DMS 273 treated with DMSO at 0.1 percent for 48 hours (cell line): ENCODE measurements at regions not wholly inside any gene's neighbourhood (a gene's known extent, or its start where the extent isn't known, plus 50 kb on each side); places are given as distances from the start of the nearest gene placed in this dataset.

ENCODE experiments used
- DNase-seq: peaks from one replicate; lab custom pipeline; 2025; lab: John Stamatoyannopoulos, UW

GRCh38 chr9:113646946-113647914 is 183.7 kb downstream of the RGS3 start:
- no peak for DNase-seq

DNA sequence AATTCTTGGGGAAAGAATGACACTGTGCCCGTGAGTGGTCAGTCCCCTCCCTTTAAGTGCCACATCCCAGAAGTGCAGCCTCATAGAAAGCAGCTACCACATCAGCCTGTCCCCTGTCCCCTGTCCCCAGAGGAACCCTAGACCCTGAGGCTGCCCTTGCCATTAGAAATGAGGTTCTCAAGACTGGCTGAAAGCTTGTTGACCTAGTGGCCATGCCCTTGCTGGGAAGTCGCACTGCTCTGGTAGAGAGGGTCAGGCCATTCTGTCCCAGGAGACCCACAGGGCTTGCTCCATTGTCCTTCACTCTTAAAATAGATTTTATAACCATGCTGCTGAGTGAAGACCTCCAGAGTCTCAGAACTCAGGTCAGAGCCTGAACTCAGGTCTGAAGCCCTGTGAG is 184.5 kb downstream of the RGS3 start:
- no peak for DNase-seq

- DNase-seq = no peak
These were observed 185.1 kb downstream of the RGS3 start for GRCh38 chr9:113648586-113648985.

- DNase-seq = peak; percentile 86
These were observed 185.5 kb downstream of the RGS3 start for GRCh38 chr9:113649054-113649453.

- DNase-seq = no peak
These were observed 186.3 kb downstream of the RGS3 start for GRCh38 chr9:113649855-113650206.

- DNase-seq = no peak
These were observed 186.9 kb downstream of the RGS3 start for GRCh38 chr9:113650207-113651131.

DNA sequence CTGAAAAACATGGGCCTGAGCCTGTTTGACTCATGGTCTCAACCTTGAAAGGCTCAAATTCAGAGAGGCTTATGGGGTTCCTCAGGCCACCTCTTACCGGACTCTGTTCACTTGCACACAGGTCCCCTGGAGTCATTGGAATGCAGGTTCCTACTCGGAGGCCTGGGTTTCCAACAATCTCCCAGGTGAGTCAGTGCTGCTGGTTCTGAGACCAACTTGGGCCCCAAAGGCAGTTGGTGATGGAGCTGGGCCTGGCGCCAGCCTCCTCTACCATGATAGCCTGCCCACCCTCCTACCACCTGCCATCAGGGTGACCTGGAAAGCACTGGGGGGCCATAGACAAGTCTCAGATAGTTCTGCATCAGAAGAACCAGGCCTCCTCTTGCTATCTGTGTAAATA is 188.4 kb downstream of the RGS3 start:
- no peak for DNase-seq

GRCh38 chr9:113652355-113653152 is 189.0 kb downstream of the RGS3 start:
- no peak for DNase-seq

- DNase-seq = no peak
These were observed 190.4 kb downstream of the RGS3 start for GRCh38 chr9:113653746-113654604.

- no peak for DNase-seq
These were observed 191.3 kb downstream of the RGS3 start for GRCh38 chr9:113654605-113655428.

GRCh38 chr9:113656771-113657670 is 193.5 kb downstream of the RGS3 start:
- no peak for DNase-seq

- peak; percentile 32 for DNase-seq
These were observed 194.4 kb downstream of the RGS3 start for GRCh38 chr9:113657765-113658544.

DNA sequence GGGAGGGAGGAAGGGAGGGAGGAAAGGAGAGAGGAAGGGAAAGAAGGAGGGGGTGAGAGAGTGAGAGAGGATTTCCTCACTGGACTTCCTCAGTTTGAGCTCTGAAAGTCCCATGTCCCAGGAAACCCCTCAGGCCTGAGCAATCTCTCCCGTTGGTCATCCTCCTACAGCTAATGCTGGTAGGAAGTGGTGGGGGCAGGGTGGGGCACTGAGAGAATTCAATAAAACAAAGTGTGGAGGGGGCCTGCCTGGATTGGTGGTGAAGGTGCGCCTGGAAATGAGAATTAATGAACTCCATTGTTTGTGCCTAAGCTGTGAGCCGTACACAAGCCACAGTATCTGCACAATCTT is 195.0 kb downstream of the RGS3 start:
- DNase-seq = no peak

GRCh38 chr9:113659039-113659438 is 195.5 kb downstream of the RGS3 start:
- no peak for DNase-seq

DNA sequence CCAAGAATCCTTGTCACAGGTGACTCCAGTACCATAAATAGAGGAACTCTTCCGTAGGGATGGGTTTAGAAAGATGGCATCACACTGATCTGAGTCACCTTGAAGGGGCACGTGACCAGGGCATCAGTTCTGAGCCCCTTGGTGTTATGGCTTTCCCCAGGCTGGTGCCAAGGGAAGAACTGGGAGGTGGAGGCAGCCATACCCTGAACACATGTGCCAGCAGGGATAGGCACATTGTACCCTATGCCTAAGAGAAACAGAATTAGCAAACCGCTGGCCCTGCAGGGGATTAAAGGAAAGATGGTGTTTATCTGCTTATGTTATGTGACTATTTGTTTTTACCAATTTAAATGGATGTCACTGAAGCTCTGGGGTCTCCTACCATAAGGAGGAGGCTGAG is 196.2 kb downstream of the RGS3 start:
- no peak for DNase-seq

GRCh38 chr9:113660196-113660595 is 196.7 kb downstream of the RGS3 start:
- no peak for DNase-seq

- DNase-seq = no peak
These were observed 197.5 kb downstream of the RGS3 start for GRCh38 chr9:113661074-113661473.

GRCh38 chr9:113664181-113664875 is 200.8 kb downstream of the RGS3 start:
- no peak for DNase-seq
